Ovary (tissue), 7 donors: ENCODE measurements at regions not wholly inside any gene's neighbourhood (a gene's known extent, or its start where the extent isn't known, plus 50 kb on each side); places are given as distances from the start of the nearest gene placed in this dataset.
A peak's percentile ranks its signal among the peaks of the same experiment; 100 is the strongest.

Experiments
- DNase-seq, 5 donors: peaks; one replicate each; pipeline ENCODE4 v3.0.0-alpha.2; 2019 to 2020
- H3K27ac ChIP-seq, 2 donors: fragments of 200-600 bp; one replicate each; pipeline versions ENCODE4 v1.5.1 to v1.8.0; 2019 to 2022
- H3K27me3 ChIP-seq: fragments of 200-600 bp; one replicate; pipeline ENCODE4 v1.8.0; 2022
- H3K36me3 ChIP-seq: fragments of 200-600 bp; sonication (generic); one replicate; pipeline ENCODE4 v1.5.1; 2019
- H3K4me1 ChIP-seq: one replicate; pipeline ENCODE4 v1.8.1; 2013; ENCODE audit warnings: mild to moderate bottlenecking, moderate library complexity; ENCODE audit not compliant: insufficient read depth
- H3K4me3 ChIP-seq: fragments of 200-600 bp; sonication (generic); one replicate; pipeline ENCODE4 v1.5.1; 2017
- H3K9me3 ChIP-seq, 2 donors: fragments of 200-600 bp in 1 of 2; sonication (generic) in 1 of 2; one replicate each; pipeline versions ENCODE4 v1.5.1 to v1.8.1; 2013 to 2019; ENCODE audit warnings: mild to moderate bottlenecking in 1 of 2, moderate library complexity in 1 of 2
- EP300 ChIP-seq: sonication (generic); formaldehyde crosslinking; IDR thresholded peaks from one replicate; pipeline ENCODE4 v1.6.1; 2017; ENCODE audit warnings: antibody characterized with exemption
- POLR2A ChIP-seq: fragments of 450-650 bp; IDR thresholded peaks from one replicate; pipeline ENCODE4 v1.6.1; 2017; ENCODE audit warnings: antibody characterized with exemption, mild to moderate bottlenecking, moderate library complexity
- WGBS, 3 donors: extraction: QIAGEN DNeasy Blood & Tissue Kit in 1 of 3; methylation state at CpG; one replicate each; pipeline versions ENCODE4 v1.1.5 to v1.1.7; 2013 to 2017; 5-methylcytosine and 5-hydroxymethylcytosine counted together
- intact Hi-C, 4 donors: fragments of 100-400 bp; cut with DNase I; formaldehyde crosslinking; loops; one replicate each; pipeline versions ENCODE4 v1.11.0 to v1.15.1; 2022 to 2023
- TF ChIP-seq, protein P1 (sequence below), 3 donors: fragments of 450-650 bp in 2 of 3; fragments of 200-600 bp in 1 of 3; IDR thresholded peaks; one replicate each; pipeline versions ENCODE4 v1.5.1 to v1.8.0; 2016 to 2022; ENCODE audit warnings: antibody characterized with exemption in 3 of 3, mild to moderate bottlenecking in 1 of 3
- donor health status: DM: no; HTN: no; CAD: no; lungs with moderate emphysema.
- donor health status: DM: no; HTN: no; CAD: no.
- donor health status: Bipolar disorder and iron deficiency.
- donor health status: DM: no; HTN: no; CAD: no.
- donor health status: DM: yes; HTN: yes; CAD: no.

DNA sequence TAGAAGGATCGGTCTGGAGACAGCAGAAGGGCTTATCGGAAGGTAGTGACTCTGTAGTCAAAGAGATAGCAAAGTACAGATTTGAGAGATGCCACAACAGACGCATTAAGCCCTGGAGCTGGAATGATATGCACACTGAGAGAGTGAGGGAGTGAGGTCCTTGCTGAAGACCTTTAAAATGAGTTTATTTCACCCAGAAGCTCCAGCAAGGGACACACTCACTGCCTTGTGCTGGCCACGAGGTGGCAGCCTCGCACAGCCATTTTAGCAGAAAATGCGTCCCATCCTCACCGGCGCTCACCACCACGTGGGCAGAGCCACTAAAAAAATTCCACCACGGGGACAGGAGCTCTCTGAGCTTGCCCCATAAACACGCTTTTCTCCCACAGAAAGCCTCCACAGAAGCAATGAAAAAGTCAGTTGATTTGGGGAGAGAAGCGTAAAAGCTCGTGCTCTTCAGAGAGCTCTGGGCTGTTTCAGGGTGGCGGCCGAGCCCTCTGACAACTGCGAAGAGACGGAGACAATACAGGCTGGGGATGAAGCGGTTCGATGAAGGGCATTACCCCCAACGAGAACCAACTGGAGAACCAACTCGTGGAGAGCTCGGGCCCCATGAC is 163.0 kb upstream of the KLF14 start:
- TF ChIP-seq POLR2A: no peak
- TF ChIP-seq, protein P1, sequence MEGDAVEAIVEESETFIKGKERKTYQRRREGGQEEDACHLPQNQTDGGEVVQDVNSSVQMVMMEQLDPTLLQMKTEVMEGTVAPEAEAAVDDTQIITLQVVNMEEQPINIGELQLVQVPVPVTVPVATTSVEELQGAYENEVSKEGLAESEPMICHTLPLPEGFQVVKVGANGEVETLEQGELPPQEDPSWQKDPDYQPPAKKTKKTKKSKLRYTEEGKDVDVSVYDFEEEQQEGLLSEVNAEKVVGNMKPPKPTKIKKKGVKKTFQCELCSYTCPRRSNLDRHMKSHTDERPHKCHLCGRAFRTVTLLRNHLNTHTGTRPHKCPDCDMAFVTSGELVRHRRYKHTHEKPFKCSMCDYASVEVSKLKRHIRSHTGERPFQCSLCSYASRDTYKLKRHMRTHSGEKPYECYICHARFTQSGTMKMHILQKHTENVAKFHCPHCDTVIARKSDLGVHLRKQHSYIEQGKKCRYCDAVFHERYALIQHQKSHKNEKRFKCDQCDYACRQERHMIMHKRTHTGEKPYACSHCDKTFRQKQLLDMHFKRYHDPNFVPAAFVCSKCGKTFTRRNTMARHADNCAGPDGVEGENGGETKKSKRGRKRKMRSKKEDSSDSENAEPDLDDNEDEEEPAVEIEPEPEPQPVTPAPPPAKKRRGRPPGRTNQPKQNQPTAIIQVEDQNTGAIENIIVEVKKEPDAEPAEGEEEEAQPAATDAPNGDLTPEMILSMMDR (IDR thresholded peaks at IDR 0.05): peak; percentile 67 to 89 (median 78)
- no peaks in the 10 kb centered on the region for H3K9me3 ChIP-seq
- no peaks in the 10 kb centered on the region for H3K36me3 ChIP-seq
- whole genome bisulfite sequencing, 3 donors: 37 to 43% (median 37%) methylated on average over 22 of the region's 22 CpGs
- H3K4me1 ChIP-seq: peaks cover 13% of the 10 kb centered on the region
- intact Hi-C loops: loop anchor here (2.0 to 10.0 kb wide), 7 partner anchors 108 to 618 kb away; no protein-coding TSS in a partner anchor
- H3K4me3 ChIP-seq: no peak overlapping the region
- H3K27ac ChIP-seq: peak overlapping the region; percentile 13 to 48
- H3K27me3 ChIP-seq: no peaks in the 10 kb centered on the region
- peak; percentile 74 to 86 (median 79) for DNase-seq

DNA sequence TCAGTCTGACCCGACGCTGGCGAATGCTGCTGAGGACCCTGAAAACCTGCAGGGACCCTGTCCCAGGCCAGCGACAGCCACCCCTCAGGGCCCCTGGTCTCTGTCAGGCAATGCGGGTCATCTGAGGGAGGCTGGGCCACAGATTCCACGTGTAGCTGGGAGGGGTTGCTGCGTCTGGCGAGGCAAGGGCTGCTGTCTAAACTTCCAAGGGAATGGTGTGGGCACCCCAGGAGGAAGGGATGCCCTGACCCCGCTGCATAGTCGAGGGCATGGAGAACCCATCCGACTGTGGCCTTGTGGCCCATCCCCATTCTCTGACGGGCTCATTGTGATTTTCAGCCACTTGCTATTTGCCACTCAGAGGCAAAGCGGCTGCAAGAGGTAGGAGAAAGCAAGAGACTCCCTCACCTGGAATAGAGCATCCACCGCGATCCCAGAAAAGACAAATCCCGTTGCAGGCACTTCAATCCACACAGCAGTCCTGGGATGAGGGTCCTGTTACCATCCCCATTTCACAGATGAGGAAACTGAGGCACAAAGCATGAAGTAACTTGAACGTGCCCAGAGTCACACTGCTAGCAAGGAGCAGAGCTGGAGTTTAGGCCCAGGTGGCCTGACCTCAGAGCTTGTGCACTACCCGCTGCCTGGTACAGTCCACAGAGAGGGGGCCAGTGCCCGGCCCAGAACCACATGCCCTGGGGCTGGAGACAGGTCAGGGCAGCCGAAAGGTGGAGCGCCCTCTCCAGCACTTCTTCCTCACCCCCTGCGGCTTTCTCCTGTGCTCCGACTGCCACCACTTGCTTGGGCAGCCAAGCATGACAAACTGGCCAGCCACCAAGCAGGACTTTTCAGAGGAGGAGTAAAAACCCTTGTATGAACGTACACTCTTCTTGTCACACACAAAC is 163.8 kb upstream of the KLF14 start:
- no peaks in the 10 kb centered on the region for H3K9me3 ChIP-seq
- peak overlapping the region; percentile 13 to 48 for H3K27ac ChIP-seq
- H3K4me3 ChIP-seq: no peak overlapping the region
- peak in 1 of 5 donors; percentile 38 for DNase-seq
- TF ChIP-seq, protein P1 (IDR thresholded peaks at IDR 0.05): no peak
- TF ChIP-seq EP300 (no peak), POLR2A (no peak)
- WGBS, 3 donors: 80 to 83% (median 81%) methylated on average over 24 of the region's 24 CpGs
- H3K27me3 ChIP-seq: no peaks in the 10 kb centered on the region
- H3K4me1 ChIP-seq: peaks cover 16% of the 10 kb centered on the region
- no peaks in the 10 kb centered on the region for H3K36me3 ChIP-seq
- intact Hi-C loops: loop anchor here (2.0 to 10.0 kb wide), 7 partner anchors 107 to 617 kb away; no protein-coding TSS in a partner anchor

DNA sequence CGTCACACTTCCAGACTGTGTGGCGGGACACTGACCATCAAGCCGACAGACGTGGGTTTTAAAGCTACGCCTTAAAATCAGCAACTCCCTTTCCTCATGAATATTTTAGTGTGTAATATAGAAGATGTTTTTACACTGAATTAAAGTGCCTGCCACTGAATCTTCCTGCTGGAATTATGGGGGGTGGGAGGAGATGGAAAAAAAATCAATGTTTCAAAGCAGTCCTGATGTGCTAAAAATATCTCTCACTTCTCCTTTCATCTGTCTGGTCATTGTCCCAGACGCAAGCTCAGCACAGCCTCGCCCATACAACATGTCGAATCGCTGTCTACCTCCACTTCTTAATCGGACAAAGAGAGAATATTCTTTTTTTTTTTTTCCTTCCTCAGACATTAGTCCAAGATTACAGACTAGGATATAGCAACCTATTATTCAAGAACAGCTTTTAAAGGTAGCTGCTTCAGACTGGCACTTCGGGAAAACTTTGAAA is 165.1 kb upstream of the KLF14 start:
- H3K36me3 ChIP-seq: no peaks in the 10 kb centered on the region
- intact Hi-C loops: loop anchor here (5.0 to 10.0 kb wide), 5 partner anchors 106 to 616 kb away; no protein-coding TSS in a partner anchor

More for the DNA sequence above, 165.1 kb upstream of the KLF14 start:
- no peaks in the 10 kb centered on the region for H3K27me3 ChIP-seq
- TF ChIP-seq, protein P1 (IDR thresholded peaks at IDR 0.05): no peak
- no peak for TF ChIP-seq EP300
- no peak for TF ChIP-seq POLR2A
- 92 to 96% (median 94%) methylated on average over 11 of the region's 11 CpGs for WGBS, 3 donors
- H3K4me3 ChIP-seq: no peak overlapping the region
- no peak overlapping the region for H3K27ac ChIP-seq
- peaks cover 18% of the 10 kb centered on the region for H3K4me1 ChIP-seq
- no peak for DNase-seq
- H3K9me3 ChIP-seq: no peaks in the 10 kb centered on the region
